ENCODE measurements at regions not wholly inside any gene's neighbourhood (a gene's known extent, or its start where the extent isn't known, plus 50 kb on each side); places are given as distances from the start of the nearest gene placed in this dataset.

- TF ChIP-seq CTCF (optimal IDR thresholded peaks at IDR 0.05 in 1 of 3, IDR thresholded peaks at IDR 0.05 in 1 of 3, conservative IDR thresholded peaks at IDR 0.05 in 1 of 3; ENCODE audit: extremely low read depth in 1 of 3, insufficient read depth in 2 of 3, low read length in 3 of 3), result no peak
- TF ChIP-seq EZH2 (IDR thresholded peaks at IDR 0.05; ENCODE audit: low read length), result no peak
These were observed 412.9 kb upstream of the SPTLC3 start for GRCh38 chr20:12595841-12596240.
